ENCODE measurements at regions not wholly inside any gene's neighbourhood (a gene's known extent, or its start where the extent isn't known, plus 50 kb on each side); places are given as distances from the start of the nearest gene placed in this dataset.

GRCh38 chr2:156158808-156159207 lies 173.7 kb downstream of the NR4A2 start:
- DNase-seq = peak; percentile 46

GRCh38 chr2:156157670-156158069 lies 174.9 kb downstream of the NR4A2 start:
- peak; percentile 81 for DNase-seq

- peak; percentile 16 for DNase-seq
Observed at GRCh38 chr2:156156580-156156979, 175.9 kb downstream of the NR4A2 start.

- DNase-seq = no peak
Observed at GRCh38 chr2:156155319-156155718, 177.2 kb downstream of the NR4A2 start.

- no peak for DNase-seq
Observed at GRCh38 chr2:156151351-156151750, 181.2 kb downstream of the NR4A2 start.

GRCh38 chr2:156147594-156148330 lies 184.8 kb downstream of the NR4A2 start:
- DNase-seq = no peak

GRCh38 chr2:156145976-156146375 lies 186.5 kb downstream of the NR4A2 start:
- no peak for DNase-seq

- DNase-seq = no peak
Observed at GRCh38 chr2:156145469-156145868, 187.1 kb downstream of the NR4A2 start.

- DNase-seq = no peak
Observed at GRCh38 chr2:156136566-156136965, 196.0 kb downstream of the NR4A2 start.

GRCh38 chr2:156134887-156135286 lies 197.6 kb downstream of the NR4A2 start:
- no peak for DNase-seq

GRCh38 chr2:156132941-156133340 lies 199.6 kb downstream of the NR4A2 start:
- DNase-seq = no peak

- DNase-seq = no peak
Observed at GRCh38 chr2:156132130-156132529, 200.4 kb downstream of the NR4A2 start.

- DNase-seq = no peak
Observed at GRCh38 chr2:156129227-156129626, 203.3 kb downstream of the NR4A2 start.

GRCh38 chr2:156125018-156125417 lies 207.5 kb downstream of the NR4A2 start:
- DNase-seq = peak; percentile 1

- DNase-seq = peak; percentile 17
Observed at GRCh38 chr2:156124458-156124857, 208.1 kb downstream of the NR4A2 start.

- no peak for DNase-seq
Observed at GRCh38 chr2:156118753-156119416, 213.6 kb downstream of the NR4A2 start.

- DNase-seq = no peak
Observed at GRCh38 chr2:156116113-156116512, 216.4 kb downstream of the NR4A2 start.

- DNase-seq = no peak
Observed at GRCh38 chr2:156115338-156115737, 217.2 kb downstream of the NR4A2 start.

GRCh38 chr2:156112323-156112722 lies 220.2 kb downstream of the NR4A2 start:
- DNase-seq = no peak

GRCh38 chr2:156110890-156111289 lies 221.6 kb downstream of the NR4A2 start:
- peak; percentile 19 for DNase-seq

GRCh38 chr2:156099382-156099781 lies 233.1 kb downstream of the NR4A2 start:
- DNase-seq = peak; percentile 79

- DNase-seq = peak; percentile 85
Observed at GRCh38 chr2:156098506-156098905, 234.0 kb downstream of the NR4A2 start.

- DNase-seq = no peak
Observed at GRCh38 chr2:156088587-156088986, 243.9 kb downstream of the NR4A2 start.

GRCh38 chr2:156087875-156088274 lies 244.6 kb downstream of the NR4A2 start:
- DNase-seq = peak; percentile 51
